ENCODE measurements at regions not wholly inside any gene's neighbourhood (a gene's known extent, or its start where the extent isn't known, plus 50 kb on each side); places are given as distances from the start of the nearest gene placed in this dataset.

DNA sequence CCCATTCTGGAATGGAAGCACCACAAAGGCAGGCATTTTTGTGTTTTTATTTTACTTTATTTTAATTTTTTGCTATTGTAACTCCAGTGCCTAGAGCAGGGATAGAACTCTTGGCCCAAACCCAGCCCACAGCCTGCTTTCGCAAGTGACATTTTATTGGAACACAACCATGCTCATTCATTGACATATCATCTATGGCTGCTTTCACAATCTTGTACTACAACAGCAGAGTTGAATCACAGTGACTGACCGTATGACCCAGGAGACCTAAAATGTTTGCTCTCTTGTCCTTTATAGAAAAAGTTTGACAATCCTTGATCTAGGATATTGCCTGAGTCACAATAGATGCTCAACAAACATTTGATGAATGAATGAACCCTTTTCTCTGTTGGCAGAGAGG lies 83.9 kb upstream of the ATP1A1 start:
- TF ChIP-seq, protein P1, sequence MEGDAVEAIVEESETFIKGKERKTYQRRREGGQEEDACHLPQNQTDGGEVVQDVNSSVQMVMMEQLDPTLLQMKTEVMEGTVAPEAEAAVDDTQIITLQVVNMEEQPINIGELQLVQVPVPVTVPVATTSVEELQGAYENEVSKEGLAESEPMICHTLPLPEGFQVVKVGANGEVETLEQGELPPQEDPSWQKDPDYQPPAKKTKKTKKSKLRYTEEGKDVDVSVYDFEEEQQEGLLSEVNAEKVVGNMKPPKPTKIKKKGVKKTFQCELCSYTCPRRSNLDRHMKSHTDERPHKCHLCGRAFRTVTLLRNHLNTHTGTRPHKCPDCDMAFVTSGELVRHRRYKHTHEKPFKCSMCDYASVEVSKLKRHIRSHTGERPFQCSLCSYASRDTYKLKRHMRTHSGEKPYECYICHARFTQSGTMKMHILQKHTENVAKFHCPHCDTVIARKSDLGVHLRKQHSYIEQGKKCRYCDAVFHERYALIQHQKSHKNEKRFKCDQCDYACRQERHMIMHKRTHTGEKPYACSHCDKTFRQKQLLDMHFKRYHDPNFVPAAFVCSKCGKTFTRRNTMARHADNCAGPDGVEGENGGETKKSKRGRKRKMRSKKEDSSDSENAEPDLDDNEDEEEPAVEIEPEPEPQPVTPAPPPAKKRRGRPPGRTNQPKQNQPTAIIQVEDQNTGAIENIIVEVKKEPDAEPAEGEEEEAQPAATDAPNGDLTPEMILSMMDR (IDR thresholded peaks at IDR 0.05), result no peak
- TF ChIP-seq EP300 (IDR thresholded peaks at IDR 0.05), result no peak
